Stimulated activated CD4-positive, alpha-beta T cell treated with anti-CD3 and anti-CD28 coated beads, TNF-alpha, amount 100 ng/mL, for 48 hours (primary cell): ENCODE measurements at regions not wholly inside any gene's neighbourhood (a gene's known extent, or its start where the extent isn't known, plus 50 kb on each side); places are given as distances from the start of the nearest gene placed in this dataset.
"Not testable (repeated sequence)": the region's sequence is repeated elsewhere in the genome, so short reads cannot be mapped to it uniquely, and the experiment has no call there.

Experiments
- DNase-seq, 3 donors: peaks; one replicate each; pipeline ENCODE4 v3.0.0-alpha.2; 2020; ENCODE audit warnings: low read depth in 3 of 3

DNA sequence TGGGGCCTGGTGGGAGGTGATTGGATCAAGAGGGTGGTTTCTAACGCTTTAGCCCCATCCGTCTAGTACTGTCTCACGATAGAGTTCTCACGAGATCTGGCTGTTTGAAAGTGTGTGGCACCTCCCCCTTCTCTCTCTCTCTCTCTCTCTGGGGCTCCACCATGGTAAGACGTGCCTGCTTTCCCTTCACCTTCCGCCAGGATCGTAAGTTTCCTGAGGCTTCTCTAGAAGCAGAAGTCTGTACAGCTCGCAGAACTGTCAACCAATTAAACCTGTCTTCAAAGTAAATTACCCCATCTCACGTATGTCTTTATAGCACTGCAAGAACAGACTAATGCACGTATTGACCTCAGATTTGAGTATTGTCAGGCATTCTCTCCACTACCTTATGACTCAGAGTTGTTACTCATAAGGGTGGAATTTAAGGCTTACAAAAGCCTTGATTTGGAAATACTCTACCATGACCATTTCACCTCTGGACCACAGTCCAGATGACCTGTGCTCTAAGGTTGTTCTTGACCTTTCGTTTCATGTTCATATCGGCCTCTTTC lies 99.5 kb upstream of the AGAP1 start:
- no peak for DNase-seq

DNA sequence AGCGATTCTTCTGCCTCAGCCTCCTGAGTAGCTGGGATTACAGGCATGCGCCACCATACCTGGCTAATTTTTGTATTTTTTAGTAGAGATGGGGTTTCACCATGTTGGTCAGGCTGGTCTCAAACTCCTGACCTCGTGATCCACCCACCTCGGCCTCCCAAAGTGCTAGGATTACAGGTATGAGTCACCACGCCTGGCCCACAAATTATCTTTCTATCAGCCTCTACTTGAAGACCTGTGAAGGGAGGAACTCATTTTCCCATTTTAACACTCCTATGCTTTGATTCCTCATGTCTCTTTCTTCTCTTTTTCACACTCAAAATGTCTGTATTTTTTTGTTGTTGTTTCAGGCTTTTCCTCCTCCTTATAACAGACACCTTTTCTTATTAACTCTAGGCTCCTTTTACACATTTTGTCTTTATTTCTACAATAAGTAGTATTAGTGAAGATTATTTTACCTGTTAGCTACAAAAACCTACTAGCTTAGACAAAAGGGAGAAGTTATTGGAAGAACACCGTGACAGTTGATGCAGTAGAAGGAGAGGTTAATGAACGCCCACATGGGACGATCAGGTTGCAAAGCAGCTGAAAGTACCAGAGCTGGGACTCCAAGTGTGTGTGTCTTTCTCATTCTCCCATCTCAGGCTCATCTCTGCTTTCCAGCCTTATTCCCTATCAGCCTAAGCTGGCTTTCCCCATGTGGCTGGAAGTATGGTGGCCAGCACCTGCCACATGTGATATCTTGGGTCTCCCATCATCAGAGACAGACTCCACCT lies 97.6 kb upstream of the AGAP1 start:
- no peak for DNase-seq

DNA sequence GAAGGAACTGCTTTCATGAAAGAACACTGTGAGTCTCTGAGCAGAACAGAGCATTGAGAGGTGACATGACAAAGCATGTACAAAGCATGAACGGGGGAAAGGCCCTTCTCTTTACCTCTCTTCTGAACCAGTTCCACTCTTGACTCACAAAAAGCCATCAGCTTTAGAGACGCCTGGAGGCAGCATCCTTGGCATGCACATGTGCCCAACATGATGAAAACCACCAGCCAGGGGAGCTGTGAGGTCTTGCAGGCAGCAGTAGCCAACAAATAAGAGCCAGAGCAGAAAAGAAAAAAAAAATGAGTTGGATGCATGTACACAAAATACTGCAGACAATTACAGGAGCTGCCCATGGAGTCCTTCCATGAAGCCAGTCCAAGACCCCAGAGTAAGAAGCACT lies 95.5 kb upstream of the AGAP1 start:
- no peak for DNase-seq

DNA sequence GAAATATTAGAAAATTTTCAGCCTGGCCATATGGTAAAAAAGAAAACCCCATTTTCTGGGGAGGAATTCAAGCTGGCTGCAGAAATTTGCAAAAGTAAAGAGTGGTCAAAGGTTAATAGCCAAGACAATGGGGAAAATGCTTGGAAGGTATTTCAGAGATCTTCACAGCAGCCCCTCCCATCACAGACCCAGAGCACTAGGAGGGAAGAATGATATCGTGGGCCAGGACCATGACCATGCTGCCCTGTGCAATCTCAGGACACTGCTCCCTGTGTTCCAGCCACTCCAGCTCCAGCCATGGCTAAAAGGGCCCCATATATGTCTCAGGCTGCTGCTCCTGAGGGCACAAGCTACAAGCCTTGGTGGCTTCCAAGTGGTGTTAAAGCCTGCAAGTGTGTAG lies 93.9 kb upstream of the AGAP1 start:
- DNase-seq: no peak

GRCh38 chr2:235402422-235402821 lies 91.4 kb upstream of the AGAP1 start:
- no peak for DNase-seq

- DNase-seq: no peak
Observed at GRCh38 chr2:235405612-235406361, 88.1 kb upstream of the AGAP1 start.

DNA sequence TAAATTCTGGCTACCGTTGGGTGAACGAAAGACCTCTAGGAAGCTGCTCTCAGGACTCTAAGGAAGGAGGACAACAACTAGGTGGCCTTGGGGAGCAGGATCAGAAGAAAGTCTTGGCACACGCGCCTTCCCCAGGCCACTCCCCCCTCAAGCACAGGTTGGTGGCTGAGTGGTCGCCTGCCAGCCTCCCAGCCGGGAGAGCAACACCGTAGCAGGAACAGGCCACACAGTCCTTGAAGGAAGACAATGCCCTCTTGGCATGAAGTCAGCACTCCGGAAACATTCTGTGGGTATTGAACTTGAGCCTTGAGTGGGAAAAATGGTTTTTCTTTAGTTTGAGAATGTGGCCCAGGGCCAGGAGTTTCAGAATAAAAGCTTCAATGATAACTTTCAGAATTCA lies 87.4 kb upstream of the AGAP1 start:
- DNase-seq: no peak

DNA sequence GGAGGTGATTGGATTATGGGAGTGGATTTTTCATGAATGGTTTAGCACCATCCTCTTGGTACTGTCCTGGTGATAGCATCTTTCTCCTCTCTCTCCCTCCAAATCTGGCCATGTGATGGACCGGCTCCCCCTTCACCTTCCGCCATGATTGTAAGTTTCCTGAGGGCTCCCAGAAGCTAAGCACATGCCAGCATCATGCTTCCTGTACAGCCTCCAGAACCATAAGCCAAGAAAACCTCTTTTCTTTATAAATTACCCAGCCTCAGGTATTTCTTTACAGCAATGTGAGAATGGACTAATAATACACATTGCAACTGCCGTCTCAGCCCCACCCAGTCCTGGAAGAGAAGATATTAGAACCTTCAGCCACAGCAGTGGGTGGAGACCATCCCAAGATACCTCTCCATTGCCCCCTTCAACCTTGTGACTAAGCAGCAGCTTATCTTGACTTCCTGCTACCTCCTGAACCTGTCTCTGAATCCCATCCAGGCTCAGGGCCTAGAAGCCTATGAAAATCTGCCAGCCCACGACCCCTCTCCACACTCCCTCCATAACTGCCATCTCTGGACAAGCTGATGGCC lies 81.8 kb upstream of the AGAP1 start:
- DNase-seq: no peak

GRCh38 chr2:235413064-235413463 lies 80.8 kb upstream of the AGAP1 start:
- DNase-seq: no peak

- DNase-seq: no peak
Observed at GRCh38 chr2:235414422-235414821, 79.4 kb upstream of the AGAP1 start.

DNA sequence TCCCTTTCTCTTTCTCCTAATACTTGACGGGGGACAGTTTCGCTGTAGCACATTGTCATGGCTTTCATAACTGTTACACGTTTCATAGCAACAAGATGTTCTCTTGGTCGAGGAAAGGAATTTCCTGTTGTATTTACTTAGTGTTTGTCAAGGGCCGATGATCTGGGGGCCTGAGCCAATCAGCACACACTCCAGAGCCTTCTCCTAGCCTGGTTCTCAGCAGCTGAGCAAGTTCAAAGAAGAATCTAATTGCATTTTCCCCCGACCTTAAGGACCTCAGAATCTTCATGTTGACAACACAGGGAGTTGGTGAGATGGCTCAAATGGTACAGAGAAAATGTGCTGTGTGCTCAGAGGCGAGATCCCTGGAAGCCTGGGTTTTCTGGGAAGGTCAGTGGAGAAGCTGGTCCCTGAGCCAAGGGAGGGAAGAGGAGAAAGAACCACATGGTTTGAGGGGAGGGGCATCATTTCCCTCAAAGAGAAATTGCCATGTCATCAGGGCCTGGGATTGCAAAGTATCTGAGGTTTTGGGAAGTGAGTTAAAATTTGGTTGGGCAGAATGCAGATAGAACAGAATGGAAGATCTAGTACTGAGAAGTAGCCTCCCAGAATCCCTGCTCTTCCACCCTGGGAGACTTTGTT lies 76.9 kb upstream of the AGAP1 start:
- DNase-seq: no peak

DNA sequence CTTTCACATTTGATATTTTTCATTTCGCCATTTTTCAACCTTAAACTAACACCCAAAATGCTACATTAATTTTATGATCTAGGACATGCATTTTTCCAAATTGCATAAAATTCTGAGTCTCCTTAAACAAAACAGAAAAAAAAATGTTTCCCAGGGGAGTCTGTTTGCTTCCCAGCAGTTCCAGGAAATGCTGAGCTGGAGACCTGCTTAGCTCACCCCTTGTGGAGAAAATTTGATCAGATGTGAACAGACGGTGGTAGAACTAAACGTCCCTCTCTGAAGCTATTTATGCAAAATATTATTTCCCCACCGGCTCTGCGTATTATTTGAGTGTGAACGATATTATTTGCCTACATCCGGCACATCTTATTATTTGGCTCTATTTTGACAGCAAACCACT lies 74.9 kb upstream of the AGAP1 start:
- DNase-seq: no peak

DNA sequence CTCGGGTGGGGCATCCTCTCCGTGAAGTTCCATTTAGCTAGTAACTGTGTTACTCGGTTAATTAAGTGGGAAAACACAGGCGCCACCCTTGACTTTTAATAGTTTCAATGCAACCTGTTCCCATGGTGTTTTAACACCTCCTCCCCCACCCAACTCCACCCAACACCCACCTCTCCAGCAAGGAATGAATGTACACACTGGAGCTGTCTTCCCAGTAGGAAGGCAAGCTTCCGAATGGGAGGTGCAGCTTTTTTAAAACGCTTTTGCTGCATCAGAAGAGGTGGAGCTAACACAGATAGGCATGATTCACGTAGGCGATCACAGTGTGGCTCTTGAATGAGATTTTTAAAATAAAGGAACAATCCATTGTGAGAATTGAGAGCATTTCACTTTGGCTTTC lies 73.8 kb upstream of the AGAP1 start:
- no peak for DNase-seq

- no peak for DNase-seq
Observed at GRCh38 chr2:235421618-235422017, 72.2 kb upstream of the AGAP1 start.

- no peak for DNase-seq
Observed at GRCh38 chr2:235430366-235431083, 63.3 kb upstream of the AGAP1 start.

DNA sequence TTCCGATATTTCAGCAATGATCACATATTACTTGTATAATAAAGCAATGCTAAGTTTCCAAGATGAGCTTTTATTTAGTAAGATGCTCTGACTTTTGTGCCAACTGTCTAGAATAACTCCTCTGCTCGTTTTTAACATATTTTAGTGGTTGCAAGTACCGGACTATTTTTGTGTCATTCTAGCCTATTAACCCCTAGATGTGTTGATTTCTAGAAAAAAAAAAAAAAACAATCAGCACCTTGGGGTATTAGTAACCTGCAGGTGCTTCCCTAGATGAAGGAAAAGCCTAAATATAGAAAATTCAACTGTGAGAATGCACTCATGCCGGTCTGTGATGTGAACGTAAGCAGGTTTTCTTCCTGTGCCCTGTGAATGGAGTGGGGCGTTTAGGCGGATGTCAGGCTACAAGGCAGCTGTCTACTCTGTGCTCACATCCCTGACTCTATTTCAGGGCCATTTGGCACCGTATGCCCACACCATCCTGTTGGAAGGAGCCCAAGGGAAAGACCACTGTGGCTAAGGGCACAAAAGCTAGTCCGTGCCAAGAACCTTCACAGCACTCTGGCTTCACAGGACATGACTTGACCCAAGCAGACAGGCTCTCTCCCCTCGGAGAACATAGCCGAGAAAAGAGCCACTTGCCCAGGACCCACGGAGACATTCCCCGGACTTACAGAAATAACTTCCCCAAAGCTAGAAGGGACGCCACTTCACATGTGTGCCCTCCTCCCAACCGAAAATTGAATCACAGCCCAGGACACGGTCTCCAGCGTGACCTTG lies 60.9 kb upstream of the AGAP1 start:
- no peak for DNase-seq

DNA sequence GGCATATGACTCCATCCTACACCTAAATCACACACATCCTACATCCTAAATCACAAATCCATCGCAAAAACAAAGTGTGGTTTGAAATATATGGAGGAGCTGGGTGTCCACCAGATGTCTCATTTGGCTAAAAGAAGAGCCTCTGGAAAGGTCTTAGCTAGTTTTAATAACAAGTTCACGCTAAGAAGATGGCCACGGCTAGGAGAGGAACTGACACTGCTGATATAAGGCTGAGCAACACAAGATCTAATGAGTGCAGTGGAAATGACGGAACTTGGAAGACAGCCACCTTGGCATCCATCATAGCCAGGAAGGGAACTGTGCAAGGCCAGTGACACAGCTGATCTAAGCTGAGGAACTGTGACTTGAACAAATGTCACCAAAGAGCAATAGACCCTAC lies 60.0 kb upstream of the AGAP1 start:
- DNase-seq: no peak

DNA sequence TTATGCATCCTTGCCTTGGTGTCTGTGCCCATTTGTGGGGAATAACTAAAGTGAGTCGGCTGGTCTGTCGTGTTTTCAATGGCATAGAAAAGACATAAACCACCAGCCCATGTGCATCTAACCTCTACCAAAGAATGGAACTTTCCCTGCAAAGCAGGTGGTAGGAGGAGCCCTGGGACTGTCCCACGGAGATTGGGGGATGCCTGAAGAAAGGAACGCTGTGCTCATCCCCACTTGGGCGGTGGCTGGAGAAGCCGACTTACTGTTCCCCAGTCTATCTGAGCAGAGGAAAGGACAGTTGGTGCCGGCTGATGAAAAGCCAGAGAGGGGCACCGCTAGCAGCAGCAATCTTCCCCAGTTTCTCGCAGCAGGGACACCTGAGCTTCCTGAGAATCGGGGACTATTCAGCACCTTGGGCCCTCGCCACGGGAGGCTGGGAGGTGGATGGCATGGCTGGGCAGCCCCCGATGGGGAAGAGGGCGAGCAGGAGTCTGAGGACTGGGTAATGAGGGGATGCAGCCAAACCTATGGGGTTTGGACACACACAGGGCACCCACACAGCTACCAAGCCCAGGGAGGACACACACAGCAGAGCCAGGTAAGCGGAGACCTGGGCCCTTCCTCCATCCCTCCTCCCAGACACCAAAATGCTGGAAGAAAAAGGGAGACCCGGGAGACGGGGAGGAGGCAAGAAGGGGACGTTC lies 53.7 kb upstream of the AGAP1 start:
- no peak for DNase-seq

- not testable (repeated sequence) for DNase-seq
Observed at GRCh38 chr2:235443580-235443979, 50.3 kb upstream of the AGAP1 start.
